Stomach (tissue), 8 donors: ENCODE measurements at regions not wholly inside any gene's neighbourhood (a gene's known extent, or its start where the extent isn't known, plus 50 kb on each side); places are given as distances from the start of the nearest gene placed in this dataset.
A peak's percentile ranks its signal among the peaks of the same experiment; 100 is the strongest.

Experiments
- DNase-seq, 2 donors: peaks; one replicate each; pipeline versions ENCODE4 v3.0.0 to v3.0.0-alpha.2; 2013 to 2019
- H3K27ac ChIP-seq, 5 donors: fragments of 200-600 bp in 4 of 5; sonication (generic) in 4 of 5; one replicate each; pipeline ENCODE4 v1.5.1; 2013 to 2019; ENCODE audit warnings: mild to moderate bottlenecking in 1 of 5, moderate library complexity in 1 of 5
- H3K27me3 ChIP-seq, 3 donors: fragments of 200-600 bp; sonication (generic); one replicate each; pipeline ENCODE4 v1.5.1; 2017 to 2019; ENCODE audit warnings: mixed run types in 1 of 3
- H3K36me3 ChIP-seq, 4 donors: fragments of 200-600 bp; sonication (generic); 1 replicate in 3 of 4; 2 replicates in 1 of 4; pipeline ENCODE4 v1.5.1; 2016 to 2019
- H3K4me1 ChIP-seq, 4 donors: fragments of 200-600 bp; sonication (generic); one replicate each; pipeline ENCODE4 v1.5.1; 2016 to 2019
- H3K4me3 ChIP-seq, 4 donors: fragments of 200-600 bp; sonication (generic) in 3 of 4; one replicate each; pipeline ENCODE4 v1.5.1; 2016 to 2019; ENCODE audit warnings: mild to moderate bottlenecking in 1 of 4
- H3K9me3 ChIP-seq, 4 donors: fragments of 200-600 bp; sonication (generic); one replicate each; pipeline ENCODE4 v1.5.1; 2016 to 2019
- EP300 ChIP-seq: sonication (generic); formaldehyde crosslinking; IDR thresholded peaks from one replicate; pipeline ENCODE4 v1.6.1; 2017; ENCODE audit warnings: antibody characterized with exemption
- POLR2A ChIP-seq, 4 donors: fragments of 450-650 bp; IDR thresholded peaks; one replicate each; pipeline ENCODE4 v1.6.1; 2016; ENCODE audit warnings: antibody characterized with exemption in 4 of 4, control low read depth in 2 of 4, mild to moderate bottlenecking in 1 of 4, moderate library complexity in 1 of 4
- POLR2AphosphoS5 ChIP-seq, 3 donors: sonication (generic); formaldehyde crosslinking; IDR thresholded peaks; one replicate each; pipeline ENCODE4 v1.6.1; 2016; ENCODE audit warnings: antibody characterized with exemption in 3 of 3
- WGBS, 5 donors: extraction: QIAGEN DNeasy Blood & Tissue Kit in 3 of 5; methylation state at CpG; one replicate each; pipeline versions ENCODE4 v1.1.5 to v1.1.7; 2013 to 2018; 5-methylcytosine and 5-hydroxymethylcytosine counted together
- intact Hi-C: fragments of 100-400 bp; cut with DNase I; formaldehyde crosslinking; loops from one replicate; pipeline ENCODE4 v1.15.1; 2023; ENCODE audit warnings: low total_unique reads
- TF ChIP-seq, protein P1 (sequence below), 7 experiments: fragments of 450-650 bp in 4 of 7; fragments of 200-600 bp in 3 of 7; sonication (generic) in 3 of 7; IDR thresholded peaks; one replicate each; pipeline ENCODE4 v1.5.1; 2016 to 2019; ENCODE audit warnings: antibody characterized with exemption in 7 of 7, control low read depth in 2 of 7, mild to moderate bottlenecking in 1 of 7
- donor health status: healthy with polysubstance abuse.
- donor health status: Bipolar disorder and iron deficiency.
- donor health status: healthy.

DNA sequence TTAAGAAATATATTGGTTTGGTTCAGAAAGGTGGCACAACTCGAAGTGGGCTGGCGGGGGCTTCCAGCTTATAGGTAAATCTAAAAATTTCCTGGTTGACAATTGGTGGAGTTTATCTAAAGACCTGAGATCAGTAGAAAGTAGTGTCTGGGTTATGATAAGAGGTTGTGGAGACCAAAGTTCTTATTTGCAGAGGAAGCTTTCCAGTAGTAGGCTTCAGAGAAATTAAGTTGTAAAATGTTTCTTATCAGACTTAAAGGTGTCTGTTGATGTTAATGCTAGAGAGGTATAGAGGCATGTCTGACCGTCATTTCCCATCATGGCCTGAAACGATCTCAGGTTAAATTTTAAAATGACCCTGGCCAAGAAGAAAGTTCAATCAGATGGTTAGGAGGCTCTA is 565.2 kb upstream of the DPPA4 start:
- Histone ChIP-seq H3K36me3 (no peaks in the 10 kb centered on the region), H3K27ac (no peak overlapping the region), H3K27me3 (no peaks in the 10 kb centered on the region), H3K4me1 (peaks cover 0 to 7% (median 0%) of the 10 kb centered on the region in 4 donors), H3K4me3 (no peak overlapping the region), H3K9me3 (peaks cover 4 to 11% (median 8%) of the 10 kb centered on the region in 4 donors)
- WGBS, 5 donors = 73 to 90% (median 84%) methylated on average over 4 of the region's 4 CpGs
- no peak for DNase-seq
- intact Hi-C loops = no loop called here
- no peak for TF ChIP-seq POLR2A (IDR thresholded peaks at IDR 0.05)
- no peak for TF ChIP-seq POLR2AphosphoS5 (IDR thresholded peaks at IDR 0.05)
- TF ChIP-seq EP300 = no peak
- TF ChIP-seq, protein P1, sequence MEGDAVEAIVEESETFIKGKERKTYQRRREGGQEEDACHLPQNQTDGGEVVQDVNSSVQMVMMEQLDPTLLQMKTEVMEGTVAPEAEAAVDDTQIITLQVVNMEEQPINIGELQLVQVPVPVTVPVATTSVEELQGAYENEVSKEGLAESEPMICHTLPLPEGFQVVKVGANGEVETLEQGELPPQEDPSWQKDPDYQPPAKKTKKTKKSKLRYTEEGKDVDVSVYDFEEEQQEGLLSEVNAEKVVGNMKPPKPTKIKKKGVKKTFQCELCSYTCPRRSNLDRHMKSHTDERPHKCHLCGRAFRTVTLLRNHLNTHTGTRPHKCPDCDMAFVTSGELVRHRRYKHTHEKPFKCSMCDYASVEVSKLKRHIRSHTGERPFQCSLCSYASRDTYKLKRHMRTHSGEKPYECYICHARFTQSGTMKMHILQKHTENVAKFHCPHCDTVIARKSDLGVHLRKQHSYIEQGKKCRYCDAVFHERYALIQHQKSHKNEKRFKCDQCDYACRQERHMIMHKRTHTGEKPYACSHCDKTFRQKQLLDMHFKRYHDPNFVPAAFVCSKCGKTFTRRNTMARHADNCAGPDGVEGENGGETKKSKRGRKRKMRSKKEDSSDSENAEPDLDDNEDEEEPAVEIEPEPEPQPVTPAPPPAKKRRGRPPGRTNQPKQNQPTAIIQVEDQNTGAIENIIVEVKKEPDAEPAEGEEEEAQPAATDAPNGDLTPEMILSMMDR (IDR thresholded peaks at IDR 0.05) = no peak

DNA sequence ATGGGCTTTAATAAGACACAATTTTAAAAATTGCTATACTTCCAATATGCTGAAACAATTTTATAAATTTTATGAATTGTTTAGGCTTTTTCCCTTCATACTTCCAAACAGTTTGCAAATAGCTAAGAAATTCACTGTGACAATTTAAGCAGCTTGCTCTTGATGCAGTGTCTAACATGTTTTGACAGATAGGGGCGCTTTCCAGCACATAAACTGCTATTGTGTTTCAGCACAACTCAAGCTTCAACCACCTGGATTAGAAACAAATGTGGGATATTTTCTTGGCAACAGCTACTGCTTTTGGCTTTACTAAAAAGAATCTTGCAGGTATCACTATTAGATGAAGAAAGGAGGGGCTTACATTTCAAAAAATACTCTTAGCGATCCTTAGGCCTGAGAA is 565.8 kb upstream of the DPPA4 start:
- Histone ChIP-seq H3K36me3 (no peaks in the 10 kb centered on the region), H3K27me3 (no peaks in the 10 kb centered on the region), H3K4me3 (no peak overlapping the region), H3K27ac (no peak overlapping the region), H3K9me3 (peaks cover 4 to 11% (median 8%) of the 10 kb centered on the region in 4 donors), H3K4me1 (peaks cover 0 to 7% (median 0%) of the 10 kb centered on the region in 4 donors)
- TF ChIP-seq, protein P1 (IDR thresholded peaks at IDR 0.05) = no peak
- TF ChIP-seq EP300 = no peak
- no peak for DNase-seq
- WGBS, 5 donors = 83 to 95% (median 86%) methylated on average over 2 of the region's 2 CpGs
- intact Hi-C loops = no loop called here

DNA sequence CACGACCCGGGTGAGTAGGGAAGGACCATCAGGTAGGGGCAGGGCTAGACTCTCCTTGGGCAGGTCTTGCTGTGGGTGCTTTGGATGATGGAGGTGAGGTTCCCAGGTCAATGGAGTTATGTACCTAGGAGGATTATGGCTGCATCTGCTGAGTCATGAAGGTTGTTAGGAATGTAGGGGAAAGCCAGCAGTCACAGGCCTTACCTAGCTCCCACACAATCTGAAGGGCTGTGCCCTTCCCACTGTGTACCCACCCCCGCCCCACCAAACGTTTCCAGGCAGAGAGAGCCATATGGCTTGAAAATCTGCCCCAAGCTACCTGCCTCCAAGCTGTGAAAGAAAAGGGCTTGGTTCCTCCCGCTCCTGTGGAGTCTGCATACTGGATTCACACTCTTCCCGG is 573.4 kb upstream of the DPPA4 start:
- DNase-seq = peak in 1 of 2 donors; percentile 9

DNA sequence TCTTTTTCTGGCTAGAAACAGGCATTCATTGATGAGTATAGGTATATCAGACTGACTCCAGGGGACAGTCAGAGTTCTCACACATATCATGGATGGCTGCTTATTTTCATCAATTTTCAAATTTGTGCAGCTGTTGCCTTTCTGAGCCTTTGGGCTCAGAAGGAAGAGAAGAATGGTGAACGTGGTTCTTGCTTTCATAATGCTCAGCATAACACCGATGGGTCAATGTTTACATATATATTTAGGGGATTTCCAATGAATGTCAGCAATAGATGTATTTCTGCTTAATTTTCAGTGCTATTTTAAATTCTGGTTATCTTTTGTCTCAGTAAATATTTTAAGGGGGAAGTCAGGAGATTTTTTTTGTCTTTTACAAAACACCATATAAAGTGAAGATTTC is 581.4 kb upstream of the DPPA4 start:
- Histone ChIP-seq H3K4me3 (no peak overlapping the region), H3K36me3 (no peaks in the 10 kb centered on the region), H3K9me3 (no peaks in the 10 kb centered on the region), H3K27me3 (no peaks in the 10 kb centered on the region), H3K4me1 (no peaks in the 10 kb centered on the region), H3K27ac (no peak overlapping the region)
- 41 to 67% (median 46%) methylated on average over 2 of the region's 2 CpGs for WGBS, 5 donors
- TF ChIP-seq POLR2A (IDR thresholded peaks at IDR 0.05) (no peak), POLR2AphosphoS5 (IDR thresholded peaks at IDR 0.05) (no peak), EP300 (no peak)
- TF ChIP-seq, protein P1 (IDR thresholded peaks at IDR 0.05) = no peak
- intact Hi-C loops = no loop called here
- no peak for DNase-seq

More for the DNA sequence above, 573.4 kb upstream of the DPPA4 start:
- Histone ChIP-seq H3K27ac (peak overlapping the region in 2 of 5 donors; percentile 4 to 64), H3K36me3 (no peaks in the 10 kb centered on the region), H3K9me3 (peaks cover 3 to 9% (median 5%) of the 10 kb centered on the region in 4 donors), H3K4me3 (peak overlapping the region in 2 of 4 donors; percentile 6 to 11), H3K4me1 (no peaks in the 10 kb centered on the region), H3K27me3 (no peaks in the 10 kb centered on the region)
- TF ChIP-seq EP300 (no peak), POLR2AphosphoS5 (IDR thresholded peaks at IDR 0.05) (peak in 1 of 3 donors; percentile 19), POLR2A (IDR thresholded peaks at IDR 0.05) (no peak)
- TF ChIP-seq, protein P1 (IDR thresholded peaks at IDR 0.05) = no peak
- WGBS, 5 donors = 40 to 72% (median 53%) methylated on average over 5 to 6 of the region's 6 CpGs
- intact Hi-C loops = no loop called here
